HCT116 (cell line): ENCODE measurements at regions not wholly inside any gene's neighbourhood (a gene's known extent, or its start where the extent isn't known, plus 50 kb on each side); places are given as distances from the start of the nearest gene placed in this dataset.

ENCODE experiments used
- ATAC-seq: fragments of 200-7000 bp; cut with Tn5 transposase; 2 replicates; pipeline ENCODE4 v1.9.1; 2020; ENCODE audit warnings: mild to moderate bottlenecking, moderate library complexity
- BruUV-seq: library from RNA; stranded (reverse); fragments of 400-500 nt; replicated peaks from 2 replicates; lab custom pipeline; 2021; lab: Mats Ljungman, UMichigan
- CTCF ChIA-PET: fragments of 300-600 bp; sonication (Branson Sonifier 250); formaldehyde crosslinking; loops from one replicate; lab custom pipeline; 2021; ENCODE audit warnings: antibody characterized with exemption; lab: Charles Lee
- POLR2A ChIA-PET: fragments of 300-600, 350-600 bp; sonication (Branson Sonifier 250); formaldehyde crosslinking; loops from one replicate; lab custom pipeline; 2021; ENCODE audit warnings: antibody characterized with exemption; lab: Charles Lee
- RAD21 ChIA-PET, 2 experiments: fragments of 300-600 bp; sonication (Branson Sonifier 250); formaldehyde crosslinking; loops; one replicate each; lab custom pipeline; 2023; ENCODE audit warnings: low total read pairs in 2 of 2; ENCODE audit not compliant: uncharacterized antibody in 2 of 2, unreplicated experiment in 2 of 2, low non-redundant PET in 1 of 2; lab: Charles Lee
- DNase-seq: peaks from one replicate; pipeline ENCODE4 v3.0.0-alpha.2; 2010; ENCODE audit warnings: low read depth, low spot score
- H2AFZ ChIP-seq: fragments of 200-600 bp; shearing (Covaris generic), sonication (generic); 2 replicates; pipeline ENCODE4 v1.6.1; 2017; ENCODE audit warnings: low read depth, mixed run types, mixed read lengths, antibody characterized with exemption, low read length; ENCODE audit not compliant: poor library complexity, severe bottlenecking
- H3K27ac ChIP-seq: 2 replicates; pipeline ENCODE4 v1.5.1; 2012; ENCODE audit warnings: low read depth, low read length
- H3K27me3 ChIP-seq: fragments of 200-600 bp; sonication (generic); 2 replicates; pipeline ENCODE4 v1.6.1; 2016; ENCODE audit warnings: mixed run types, low read length, mixed read lengths; ENCODE audit not compliant: insufficient read depth
- H3K36me3 ChIP-seq, 2 experiments: fragments of 200-500 bp in 1 of 2; fragments of 200-600 bp in 1 of 2; sonication (Bioruptor generic) in 1 of 2; sonication (generic) in 1 of 2; 2 replicates each; pipeline versions ENCODE4 v1.5.1 to v1.6.1; 2014 to 2016; ENCODE audit warnings: low read length in 2 of 2, inconsistent platforms in 1 of 2, mixed read lengths in 1 of 2, mixed run types in 1 of 2; ENCODE audit not compliant: insufficient read depth in 2 of 2, control insufficient read depth in 1 of 2
- H3K4me1 ChIP-seq, 2 experiments: fragments of 200-600 bp in 1 of 2; sonication (generic) in 1 of 2; 2 replicates each; pipeline versions ENCODE4 v1.5.1 to v1.6.1; 2012 to 2017; ENCODE audit warnings: low read length in 2 of 2, inconsistent platforms in 1 of 2, mild to moderate bottlenecking in 1 of 2, mixed read lengths in 1 of 2, mixed run types in 1 of 2, moderate library complexity in 1 of 2; ENCODE audit not compliant: insufficient read depth in 2 of 2, control insufficient read depth in 1 of 2
- H3K4me2 ChIP-seq: fragments of 200-600 bp; sonication (generic); 2 replicates; pipeline ENCODE4 v1.6.1; 2017; ENCODE audit warnings: mixed run types, low read length, mixed read lengths
- H3K4me3 ChIP-seq, 2 experiments: fragments of 200-600 bp in 1 of 2; sonication (generic) in 1 of 2; replicated peaks in 1 of 2; 2 replicates each; pipeline ENCODE4 v1.5.1; 2011 to 2016; ENCODE audit warnings: low read length in 2 of 2, control low read depth in 1 of 2, low read depth in 1 of 2, mild to moderate bottlenecking in 1 of 2, mixed read lengths in 1 of 2, mixed run types in 1 of 2
- H3K79me2 ChIP-seq: fragments of 200-600 bp; sonication (generic); 2 replicates; pipeline ENCODE4 v1.6.1; 2017; ENCODE audit warnings: mild to moderate bottlenecking, mixed run types, low read length, moderate library complexity, mixed read lengths; ENCODE audit not compliant: insufficient read depth
- H3K9ac ChIP-seq: fragments of 200-600 bp; sonication (generic); 2 replicates; pipeline ENCODE4 v1.6.1; 2016; ENCODE audit warnings: low read length, mixed read lengths
- H3K9me2 ChIP-seq: fragments of 200-600 bp; sonication (generic), shearing (Covaris generic); 2 replicates; pipeline ENCODE4 v1.6.1; 2017; ENCODE audit warnings: mixed run types, mild to moderate bottlenecking, moderate library complexity; ENCODE audit not compliant: insufficient read depth
- H3K9me3 ChIP-seq, 2 experiments: fragments of 200-500 bp in 1 of 2; fragments of 200-600 bp in 1 of 2; sonication (Bioruptor generic) in 1 of 2; sonication (generic) in 1 of 2; 2 replicates each; pipeline ENCODE4 v1.6.1; 2014 to 2017; ENCODE audit warnings: low read length in 2 of 2, mixed read lengths in 2 of 2, inconsistent platforms in 1 of 2, low read depth in 1 of 2, mild to moderate bottlenecking in 1 of 2, mixed run types in 1 of 2, moderate library complexity in 1 of 2; ENCODE audit not compliant: control insufficient read depth in 1 of 2, insufficient read depth in 1 of 2
- H4K20me1 ChIP-seq: fragments of 200-600 bp; sonication (generic), shearing (Covaris generic); 2 replicates; pipeline ENCODE4 v1.6.1; 2017; ENCODE audit warnings: mixed run types, mild to moderate bottlenecking, moderate library complexity; ENCODE audit not compliant: insufficient read depth
- CTCF ChIP-seq, 3 experiments: fragments of 200-600 bp in 1 of 3; sonication (generic) in 1 of 3; IDR thresholded peaks in 2 of 3; conservative IDR thresholded peaks in 1 of 3; 2 replicates each; pipeline ENCODE4 v1.5.1; 2012 to 2017; ENCODE audit warnings: low read depth in 2 of 3, low read length in 2 of 3, antibody characterized with exemption in 1 of 3, borderline replicate concordance in 1 of 3, control low read depth in 1 of 3, mild to moderate bottlenecking in 1 of 3, mixed read lengths in 1 of 3, mixed run types in 1 of 3, moderate library complexity in 1 of 3; ENCODE audit not compliant: insufficient read depth in 1 of 3
- JUND ChIP-seq: IDR thresholded peaks from 2 replicates; pipeline ENCODE4 v1.6.1; 2012
- SRF ChIP-seq: IDR thresholded peaks from 2 replicates; pipeline ENCODE4 v1.6.1; 2012; ENCODE audit warnings: low read depth
- TCF7L2 ChIP-seq: IDR thresholded peaks from 2 replicates; pipeline ENCODE4 v1.7.0; 2011; ENCODE audit warnings: borderline replicate concordance, inconsistent platforms; ENCODE audit not compliant: insufficient read depth, insufficient read length; ENCODE audit errors: extremely low read depth
- intact Hi-C: fragments of 100-400 bp; cut with micrococcal nuclease; formaldehyde crosslinking; loops from 2 replicates; pipeline ENCODE4 v1.10.0; 2022
- TF ChIP-seq, protein P1 (sequence below): IDR thresholded peaks from 2 replicates; pipeline ENCODE4 v1.6.1; 2012

- TF ChIP-seq, protein P1, sequence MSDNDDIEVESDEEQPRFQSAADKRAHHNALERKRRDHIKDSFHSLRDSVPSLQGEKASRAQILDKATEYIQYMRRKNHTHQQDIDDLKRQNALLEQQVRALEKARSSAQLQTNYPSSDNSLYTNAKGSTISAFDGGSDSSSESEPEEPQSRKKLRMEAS: no peak
These were observed 70.8 kb downstream of the LUZP4 start (continued) for GRCh38 chrX:115360220-115360781.

GRCh38 chrX:115362334-115363095 lies 73.0 kb downstream of the LUZP4 start:
- DNase-seq (no peak), ATAC-seq (no peak)
- H3K9me2 ChIP-seq: no peaks in the 10 kb centered on the region
- POLR2A ChIA-PET: no interaction called here
- H3K9ac ChIP-seq: no peak overlapping the region
- H3K9me3 ChIP-seq: no peaks in the 10 kb centered on the region
- no peak overlapping the region for H3K27ac ChIP-seq
- H3K27me3 ChIP-seq: no peaks in the 10 kb centered on the region
- BruUV-seq: no TSS peak
- H3K79me2 ChIP-seq: no peaks in the 10 kb centered on the region
- TF ChIP-seq CTCF (IDR thresholded peaks at IDR 0.05 in 2 of 3, conservative IDR thresholded peaks at IDR 0.05 in 1 of 3; ENCODE audit: borderline replicate concordance in 1 of 3, insufficient read depth in 1 of 3, low read depth in 2 of 3, low read length in 2 of 3) (0 out of 6 replicates have a peak, but pooled peaks of 1 of the 3 experiments have one; percentile 8), JUND (no peak), SRF (no peak), TCF7L2 (no peak)
- H4K20me1 ChIP-seq: no peaks in the 10 kb centered on the region
- RAD21 ChIA-PET: no interaction called here
- no peaks in the 10 kb centered on the region for H3K36me3 ChIP-seq
- no peak overlapping the region for H3K4me2 ChIP-seq
- no peak overlapping the region for H2AFZ ChIP-seq
- H3K4me1 ChIP-seq: no peaks in the 10 kb centered on the region
- intact Hi-C loops: no loop called here
- H3K4me3 ChIP-seq: no peak overlapping the region
- CTCF ChIA-PET: no interaction called here
